ENCODE measurements at regions not wholly inside any gene's neighbourhood (a gene's known extent, or its start where the extent isn't known, plus 50 kb on each side); places are given as distances from the start of the nearest gene placed in this dataset.
"Not testable (repeated sequence)": the region's sequence is repeated elsewhere in the genome, so short reads cannot be mapped to it uniquely, and the experiment has no call there.

GRCh38 chr2:116979916-116980764 is 834.4 kb upstream of the DDX18 start:
- no peak for DNase-seq (ENCODE audit: extremely low read depth, low read depth)
- TF ChIP-seq CTCF (IDR thresholded peaks at IDR 0.05; ENCODE audit: low read depth, low read length, missing control alignments), result no peak
- H3K4me3 ChIP-seq (replicated peaks; ENCODE audit: low read depth, low read length), result no peak overlapping the region

GRCh38 chr2:116987447-116987846 is 827.0 kb upstream of the DDX18 start:
- no peak overlapping the region for H3K4me3 ChIP-seq (replicated peaks; ENCODE audit: low read depth, low read length)
- TF ChIP-seq CTCF (IDR thresholded peaks at IDR 0.05; ENCODE audit: low read depth, low read length, missing control alignments), result no peak
- DNase-seq (ENCODE audit: extremely low read depth, low read depth), result no peak

GRCh38 chr2:116988303-116988702 is 826.2 kb upstream of the DDX18 start:
- H3K4me3 ChIP-seq (replicated peaks; ENCODE audit: low read depth, low read length), result no peak overlapping the region
- no peak for TF ChIP-seq CTCF (IDR thresholded peaks at IDR 0.05; ENCODE audit: low read depth, low read length, missing control alignments)
- no peak for DNase-seq (ENCODE audit: extremely low read depth, low read depth)

- TF ChIP-seq CTCF (IDR thresholded peaks at IDR 0.05; ENCODE audit: low read depth, low read length, missing control alignments), result no peak
- no peak overlapping the region for H3K4me3 ChIP-seq (replicated peaks; ENCODE audit: low read depth, low read length)
- DNase-seq (ENCODE audit: extremely low read depth, low read depth), result no peak
Measured at GRCh38 chr2:117019357-117019756, 795.1 kb upstream of the DDX18 start.

GRCh38 chr2:117027646-117028045 is 786.8 kb upstream of the DDX18 start:
- no peak for DNase-seq (ENCODE audit: extremely low read depth, low read depth)
- no peak for TF ChIP-seq CTCF (IDR thresholded peaks at IDR 0.05; ENCODE audit: low read depth, low read length, missing control alignments)
- H3K4me3 ChIP-seq (replicated peaks; ENCODE audit: low read depth, low read length), result no peak overlapping the region

- not testable (repeated sequence) for H3K4me3 ChIP-seq (replicated peaks; ENCODE audit: low read depth, low read length); DNase-seq (ENCODE audit: extremely low read depth, low read depth)
Measured at GRCh38 chr2:117028708-117029107, 785.8 kb upstream of the DDX18 start.

GRCh38 chr2:117055499-117056375 is 758.8 kb upstream of the DDX18 start:
- no peak for DNase-seq (ENCODE audit: extremely low read depth, low read depth)
- no peak for TF ChIP-seq CTCF (IDR thresholded peaks at IDR 0.05; ENCODE audit: low read depth, low read length, missing control alignments)
- no peak overlapping the region for H3K4me3 ChIP-seq (replicated peaks; ENCODE audit: low read depth, low read length)
